WTC11 (cell line): ENCODE measurements at regions not wholly inside any gene's neighbourhood (a gene's known extent, or its start where the extent isn't known, plus 50 kb on each side); places are given as distances from the start of the nearest gene placed in this dataset.

Experiments
- ATF6 ChIP-seq: sonication (generic); formaldehyde crosslinking; IDR thresholded peaks from 2 replicates; pipeline ENCODE4 v1.8.1; 2023; ENCODE audit warnings: mild to moderate bottlenecking, missing genetic modification reagents
- CTCF ChIP-seq: fragments of 200-600 bp; IDR thresholded peaks from 2 replicates; pipeline ENCODE4 v1.8.0; 2022; ENCODE audit warnings: antibody characterized with exemption

GRCh38 chr7:57354679-57355338 is 95.2 kb upstream of the ZNF716 start:
- TF ChIP-seq CTCF = no peak
- no peak for TF ChIP-seq ATF6 (CRISPR knock-in tag)
